Keratinocyte (primary cell): ENCODE measurements at regions not wholly inside any gene's neighbourhood (a gene's known extent, or its start where the extent isn't known, plus 50 kb on each side); places are given as distances from the start of the nearest gene placed in this dataset.

ENCODE experiments used
- DNase-seq: peaks from one replicate; pipeline ENCODE4 v3.0.0-alpha.2; 2011; ENCODE audit warnings: low read depth, missing footprints, low spot score
- FAIRE-seq: peaks from 2 replicates; lab custom pipeline; 2011; peaks lifted over from hg19 to GRCh38; lab: Jason Lieb, UNC
- H2AFZ ChIP-seq: 2 replicates; pipeline ENCODE4 v1.6.0; 2012; ENCODE audit warnings: low read length, control low read depth, inconsistent platforms; ENCODE audit not compliant: control insufficient read depth
- H3K27ac ChIP-seq: 2 replicates; pipeline ENCODE4 v1.5.1; 2011; ENCODE audit warnings: low read length; ENCODE audit not compliant: control insufficient read depth, insufficient read depth
- H3K27me3 ChIP-seq: 3 replicates; pipeline ENCODE4 v1.6.0; 2011; ENCODE audit warnings: low read length; ENCODE audit not compliant: control insufficient read depth, insufficient read depth; ENCODE audit errors: extremely low read depth
- H3K36me3 ChIP-seq, 2 experiments: 2 replicates in 1 of 2; 3 replicates in 1 of 2; pipeline ENCODE4 v1.5.1; 2011; ENCODE audit warnings: low read length in 2 of 2, mild to moderate bottlenecking in 1 of 2; ENCODE audit not compliant: control insufficient read depth in 2 of 2, insufficient read depth in 2 of 2; ENCODE audit errors: extremely low read depth in 1 of 2
- H3K4me1 ChIP-seq: 3 replicates; pipeline ENCODE4 v1.5.1; 2011; ENCODE audit warnings: low read length; ENCODE audit not compliant: control insufficient read depth, insufficient read depth; ENCODE audit errors: extremely low read depth
- H3K4me2 ChIP-seq: 3 replicates; pipeline ENCODE4 v1.6.0; 2011; ENCODE audit warnings: low read depth, low read length; ENCODE audit not compliant: control insufficient read depth, insufficient read depth; ENCODE audit errors: extremely low read depth
- H3K4me3 ChIP-seq, 3 experiments: fragments of 200-600 bp in 1 of 3; sonication (generic) in 1 of 3; 2 replicates in 2 of 3; 3 replicates in 1 of 3; pipeline ENCODE4 v1.5.1; 2011 to 2016; ENCODE audit warnings: low read length in 3 of 3, mild to moderate bottlenecking in 3 of 3, control low read depth in 2 of 3, inconsistent platforms in 1 of 3, low read depth in 1 of 3, mixed read lengths in 1 of 3, mixed run types in 1 of 3, moderate library complexity in 1 of 3; ENCODE audit not compliant: control insufficient read depth in 2 of 3, insufficient read depth in 2 of 3; ENCODE audit errors: extremely low read depth in 1 of 3
- H3K79me2 ChIP-seq: 2 replicates; pipeline ENCODE4 v1.6.0; 2012; ENCODE audit warnings: low read length; ENCODE audit not compliant: control insufficient read depth, insufficient read depth
- H3K9ac ChIP-seq: 3 replicates; pipeline ENCODE4 v1.6.0; 2011; ENCODE audit warnings: low read length; ENCODE audit not compliant: control insufficient read depth, insufficient read depth; ENCODE audit errors: extremely low read depth
- H3K9me1 ChIP-seq: 3 replicates; pipeline ENCODE4 v1.6.0; 2011; ENCODE audit warnings: low read length; ENCODE audit not compliant: control insufficient read depth, insufficient read depth; ENCODE audit errors: extremely low read depth
- H3K9me3 ChIP-seq: 2 replicates; pipeline ENCODE4 v1.5.1; 2012; ENCODE audit warnings: low read depth, low read length; ENCODE audit not compliant: control insufficient read depth
- H4K20me1 ChIP-seq: 3 replicates; pipeline ENCODE4 v1.6.0; 2011; ENCODE audit warnings: low read length; ENCODE audit not compliant: control insufficient read depth, insufficient read depth; ENCODE audit errors: extremely low read depth
- CTCF ChIP-seq, 3 experiments: IDR thresholded peaks in 1 of 3; conservative IDR thresholded peaks in 1 of 3; optimal IDR thresholded peaks in 1 of 3; 2 replicates in 2 of 3; 3 replicates in 1 of 3; pipeline versions ENCODE3 to v1.5.1; 2011; ENCODE audit warnings: low read length in 3 of 3, mild to moderate bottlenecking in 3 of 3, moderate library complexity in 2 of 3, control low read depth in 1 of 3, inconsistent platforms in 1 of 3; ENCODE audit not compliant: insufficient read depth in 2 of 3; ENCODE audit errors: extremely low read depth in 1 of 3
- EZH2 ChIP-seq: IDR thresholded peaks from one replicate; pipeline ENCODE4 v1.6.1; 2012; ENCODE audit warnings: inconsistent platforms, mild to moderate bottlenecking, low read length, moderate library complexity
- dilution Hi-C: fragments of 300-500 bp; cut with MboI; formaldehyde crosslinking; loops from one replicate; pipeline ENCODE4 v1.7.0; 2020; ENCODE audit warnings: low sequenced_read_pairs; ENCODE audit not compliant: extremely low pct_ligation_motif_present

GRCh38 chr18:39515299-39515698, 1949.7 kb upstream of the CELF4 start:
- no peak overlapping the region for H3K27ac ChIP-seq
- no peaks in the 10 kb centered on the region for H3K9me3 ChIP-seq
- H3K4me2 ChIP-seq = no peak overlapping the region
- DNase-seq (no peak), FAIRE-seq (no peak)
- H4K20me1 ChIP-seq = no peaks in the 10 kb centered on the region
- H3K36me3 ChIP-seq = no peaks in the 10 kb centered on the region
- no peak for TF ChIP-seq CTCF (optimal IDR thresholded peaks at IDR 0.05 in 1 of 3, IDR thresholded peaks at IDR 0.05 in 1 of 3, conservative IDR thresholded peaks at IDR 0.05 in 1 of 3; ENCODE audit: extremely low read depth in 1 of 3, insufficient read depth in 2 of 3, low read length in 3 of 3)
- no peak for TF ChIP-seq EZH2
- H3K4me1 ChIP-seq = no peaks in the 10 kb centered on the region
- no peak overlapping the region for H2AFZ ChIP-seq
- no peak overlapping the region for H3K4me3 ChIP-seq
- H3K27me3 ChIP-seq = no peaks in the 10 kb centered on the region
- H3K79me2 ChIP-seq = no peaks in the 10 kb centered on the region
- dilution Hi-C loops = no loop called here
- no peaks in the 10 kb centered on the region for H3K9me1 ChIP-seq
- no peak overlapping the region for H3K9ac ChIP-seq

GRCh38 chr18:39513186-39513585, 1947.6 kb upstream of the CELF4 start:
- Histone ChIP-seq H3K79me2 (no peaks in the 10 kb centered on the region), H3K27ac (no peak overlapping the region), H3K9me3 (no peaks in the 10 kb centered on the region), H3K27me3 (no peaks in the 10 kb centered on the region), H2AFZ (no peak overlapping the region), H3K9ac (no peak overlapping the region), H4K20me1 (no peaks in the 10 kb centered on the region), H3K36me3 (no peaks in the 10 kb centered on the region), H3K4me1 (no peaks in the 10 kb centered on the region), H3K4me2 (no peak overlapping the region), H3K4me3 (no peak overlapping the region), H3K9me1 (no peaks in the 10 kb centered on the region)
- FAIRE-seq (no peak), DNase-seq (no peak)
- dilution Hi-C loops = no loop called here
- TF ChIP-seq EZH2 (no peak), CTCF (optimal IDR thresholded peaks at IDR 0.05 in 1 of 3, IDR thresholded peaks at IDR 0.05 in 1 of 3, conservative IDR thresholded peaks at IDR 0.05 in 1 of 3; ENCODE audit: extremely low read depth in 1 of 3, insufficient read depth in 2 of 3, low read length in 3 of 3) (no peak)
